ENCODE measurements at regions not wholly inside any gene's neighbourhood (a gene's known extent, or its start where the extent isn't known, plus 50 kb on each side); places are given as distances from the start of the nearest gene placed in this dataset.

DNA sequence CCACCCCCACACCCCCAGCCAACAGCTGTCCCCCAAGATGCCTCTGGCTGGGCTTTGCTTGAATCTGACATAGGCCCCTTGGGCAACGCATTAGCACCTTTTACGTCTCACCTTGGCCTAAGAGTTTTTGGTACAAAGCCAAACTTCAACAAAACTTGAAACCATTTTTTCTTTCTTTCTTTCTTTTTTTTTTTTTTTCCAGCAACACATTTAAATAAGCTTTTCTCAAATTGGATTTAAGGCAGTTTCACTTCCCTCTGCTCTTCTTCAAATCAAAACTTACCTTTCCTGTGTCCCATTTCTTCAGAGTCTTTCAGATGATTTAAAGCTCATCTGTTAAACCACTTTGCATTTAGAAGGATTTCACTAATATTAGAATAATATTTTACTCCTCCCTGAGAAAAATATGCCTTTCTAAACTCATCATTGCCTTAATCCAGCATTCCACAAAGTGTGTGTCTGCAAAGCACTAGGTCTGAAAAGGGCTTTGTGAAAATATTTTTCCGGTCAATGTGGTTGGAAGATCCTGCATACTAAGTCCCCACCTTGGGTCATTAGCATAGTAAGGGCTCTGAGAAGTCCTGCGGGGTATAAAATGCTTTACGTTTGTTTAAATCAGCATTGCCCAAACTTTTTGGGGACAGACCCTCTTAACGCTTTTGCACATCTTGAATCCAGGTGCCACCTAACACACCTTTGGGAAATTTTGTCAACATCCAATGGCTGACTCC is 217.0 kb downstream of the TLE3 start:
- no peak for DNase-seq

DNA sequence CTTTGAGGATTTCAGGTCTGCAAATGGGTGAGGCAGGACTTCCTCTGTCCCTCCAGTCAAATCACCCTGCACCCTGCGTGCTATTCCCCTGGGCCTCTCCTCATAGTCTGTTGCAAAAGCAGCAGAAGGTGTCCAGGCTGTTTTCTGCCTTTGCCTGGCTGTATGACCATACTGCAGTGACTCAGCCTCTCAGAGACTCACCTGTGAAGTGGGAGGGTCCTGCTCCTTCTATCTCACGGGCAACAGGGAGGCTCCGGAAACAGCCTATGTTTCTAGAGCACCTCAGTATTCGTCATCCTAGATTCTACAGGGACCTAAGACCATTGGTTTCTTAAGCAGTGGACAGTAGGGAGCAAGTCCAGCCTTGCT is 216.4 kb downstream of the TLE3 start:
- DNase-seq = no peak

DNA sequence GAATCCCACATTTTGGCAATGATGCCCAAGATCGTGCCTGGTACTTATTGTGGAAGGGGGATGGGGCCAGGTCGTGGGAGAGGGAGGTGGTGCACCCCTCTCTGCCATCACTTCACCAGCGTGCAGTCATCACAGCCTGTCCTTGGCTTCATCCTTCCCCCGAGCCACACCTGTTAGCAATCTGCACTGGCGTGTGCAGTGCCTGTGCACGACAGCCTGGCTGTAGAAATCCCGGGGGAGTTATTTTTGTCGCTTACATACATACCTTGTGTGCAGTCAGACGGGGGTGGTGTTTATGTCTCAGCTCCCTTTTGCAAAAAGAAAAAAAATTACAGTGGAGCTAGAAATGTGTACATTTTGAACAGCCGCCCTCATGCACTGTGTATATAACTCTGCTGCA is 216.0 kb downstream of the TLE3 start:
- no peak for DNase-seq

DNA sequence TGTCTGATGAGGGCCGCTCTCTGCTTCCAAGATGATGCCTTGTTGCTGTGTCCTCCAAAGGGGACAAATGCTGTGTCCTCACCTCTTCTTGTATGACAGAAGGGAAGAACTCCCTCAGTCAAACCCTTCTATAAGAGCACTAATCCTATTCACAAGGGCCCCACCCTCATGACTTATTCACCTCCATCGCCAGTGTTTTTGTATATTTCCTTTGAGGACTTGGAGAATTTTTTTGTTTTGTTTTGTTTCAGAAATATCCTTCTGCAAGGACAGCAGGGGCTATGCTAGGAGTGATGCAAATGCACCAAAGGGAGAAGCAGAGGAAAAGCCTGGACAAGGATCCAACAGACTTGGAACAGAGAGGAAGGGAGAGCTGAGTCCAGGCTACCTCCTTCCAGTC is 214.4 kb downstream of the TLE3 start:
- DNase-seq = no peak

DNA sequence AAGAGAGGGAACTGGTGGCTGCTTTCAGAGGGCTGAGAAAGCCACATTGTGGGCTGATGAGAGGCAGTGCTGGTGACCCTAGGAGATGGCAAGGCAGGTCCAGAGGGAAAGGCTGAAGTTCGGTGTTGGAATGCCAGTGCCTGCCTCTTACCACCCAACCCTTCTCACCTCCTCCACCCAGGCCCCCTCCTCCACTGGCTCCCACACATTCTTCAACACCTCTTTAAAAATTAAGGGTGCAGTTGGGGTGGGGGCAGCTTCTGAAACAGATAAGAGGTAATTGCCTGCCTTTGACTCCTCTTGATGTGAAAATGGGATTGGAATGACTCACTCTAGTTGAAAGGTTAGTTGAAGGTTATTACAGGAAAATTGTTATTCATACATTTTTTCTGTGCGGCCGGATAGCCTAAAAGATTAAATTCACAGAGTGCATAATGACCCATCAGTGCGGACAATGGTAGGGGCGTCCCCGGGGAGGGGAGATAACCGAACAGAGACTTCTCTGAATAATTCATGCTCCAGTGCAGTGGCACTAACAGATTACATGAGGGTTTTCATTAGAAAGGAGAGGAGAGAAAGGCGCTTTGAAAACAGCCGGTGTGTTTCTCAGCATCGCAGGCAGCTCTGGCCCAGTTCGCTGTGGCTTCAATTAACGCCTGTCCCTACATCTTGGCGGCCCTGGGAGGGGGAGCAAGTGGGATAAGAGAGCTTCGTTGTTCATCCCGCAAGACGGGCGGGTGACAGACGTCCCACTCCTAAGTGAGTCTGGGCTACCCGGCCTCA is 212.4 kb downstream of the TLE3 start:
- no peak for DNase-seq

DNA sequence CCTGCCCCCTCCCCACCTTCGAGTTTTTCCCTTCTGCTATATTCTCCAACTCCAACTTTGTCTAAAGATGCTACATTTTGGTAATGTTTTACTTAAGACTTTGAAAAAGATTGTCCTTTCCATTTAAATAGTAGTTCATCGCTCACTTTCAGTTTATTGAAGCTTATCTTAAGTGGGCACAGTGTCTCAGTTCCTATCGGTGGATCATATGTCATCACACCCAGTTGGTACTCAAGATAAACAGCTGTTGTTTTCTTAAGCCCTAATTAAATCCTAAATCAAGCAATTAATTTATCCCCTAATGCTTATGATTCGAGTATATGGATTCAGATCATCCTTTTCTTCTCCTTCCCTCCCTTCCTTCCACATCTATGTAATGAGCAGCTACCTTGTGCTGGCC is 210.7 kb downstream of the TLE3 start:
- DNase-seq = peak; percentile 2

DNA sequence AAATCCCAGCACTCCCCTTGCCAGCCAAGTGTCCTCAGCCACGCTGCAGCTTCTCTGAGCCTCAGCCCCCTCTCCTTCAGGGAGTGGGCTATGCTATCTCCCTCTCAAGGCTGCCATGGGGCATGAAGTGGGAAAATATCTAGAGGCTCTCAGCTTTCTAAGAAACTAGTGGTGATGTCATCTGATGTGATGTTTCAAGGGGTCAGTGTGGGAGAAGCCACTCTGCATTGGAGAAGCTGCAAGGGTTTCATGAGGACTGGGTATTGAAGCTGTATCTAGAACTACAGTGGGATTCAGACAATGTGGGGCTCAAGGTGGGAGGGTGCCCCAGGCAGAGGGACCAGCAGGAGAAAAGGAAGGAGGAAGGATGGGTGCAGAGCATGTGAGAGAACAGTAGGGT is 210.2 kb downstream of the TLE3 start:
- no peak for DNase-seq

DNA sequence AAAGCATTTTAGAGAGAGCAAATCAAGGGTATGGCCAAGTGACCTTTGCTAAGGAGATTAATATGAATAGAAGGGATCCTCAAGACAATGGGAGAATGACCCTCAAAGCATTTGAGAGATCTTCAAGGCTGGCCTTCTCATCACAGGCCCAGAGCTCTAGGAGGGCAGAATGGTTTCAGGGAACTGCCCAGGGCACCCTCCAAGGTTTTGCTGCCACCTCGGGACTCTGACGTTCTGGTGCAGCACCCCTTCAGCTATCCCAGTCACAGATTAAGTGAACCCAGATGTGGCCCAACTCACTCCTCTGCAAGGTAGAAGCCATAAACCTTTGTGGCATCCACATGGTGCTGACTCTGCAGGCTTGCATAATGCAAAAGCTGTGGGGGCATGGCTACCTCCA is 209.3 kb downstream of the TLE3 start:
- no peak for DNase-seq

DNA sequence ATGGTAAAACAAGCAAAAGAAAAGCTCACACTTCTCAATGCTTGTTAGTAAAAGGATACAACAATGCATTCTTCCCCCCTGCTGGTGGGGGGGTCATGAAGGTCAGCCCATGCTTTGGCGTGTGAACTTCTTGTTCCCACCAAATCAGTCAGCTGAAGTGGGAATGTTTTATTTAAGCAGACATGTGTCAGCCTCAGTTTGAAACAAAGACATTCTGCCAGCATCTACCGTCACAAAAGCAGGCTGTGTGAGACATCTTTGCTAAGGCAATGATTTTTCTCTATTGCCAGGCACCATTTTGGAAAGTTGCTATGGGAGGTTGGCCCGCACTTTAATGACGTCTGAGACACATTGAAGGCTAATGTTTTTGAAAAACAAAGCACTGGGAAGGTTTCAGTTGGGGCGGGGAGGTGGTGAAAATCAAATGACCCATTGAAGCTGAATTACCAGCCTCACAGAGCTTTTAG is 206.6 kb downstream of the TLE3 start:
- DNase-seq = no peak

DNA sequence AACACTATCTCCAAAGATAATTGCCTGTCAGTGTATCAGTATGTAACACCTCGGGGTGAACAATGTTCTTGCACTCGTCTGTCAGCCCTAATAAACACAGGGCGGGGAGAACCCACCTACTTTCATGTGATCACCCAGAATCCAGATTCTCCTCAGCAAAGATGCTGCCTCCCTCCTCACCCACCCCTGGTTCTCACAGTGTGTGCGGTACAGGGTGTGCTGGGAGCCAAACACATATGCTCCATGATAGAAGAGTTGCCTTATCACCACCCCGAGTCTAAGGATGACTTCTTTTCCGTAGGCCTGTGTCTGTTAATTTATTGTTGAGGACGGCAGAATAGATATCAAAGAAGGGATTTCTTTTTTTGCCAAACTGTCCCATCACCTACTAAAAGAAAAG is 206.1 kb downstream of the TLE3 start:
- no peak for DNase-seq

DNA sequence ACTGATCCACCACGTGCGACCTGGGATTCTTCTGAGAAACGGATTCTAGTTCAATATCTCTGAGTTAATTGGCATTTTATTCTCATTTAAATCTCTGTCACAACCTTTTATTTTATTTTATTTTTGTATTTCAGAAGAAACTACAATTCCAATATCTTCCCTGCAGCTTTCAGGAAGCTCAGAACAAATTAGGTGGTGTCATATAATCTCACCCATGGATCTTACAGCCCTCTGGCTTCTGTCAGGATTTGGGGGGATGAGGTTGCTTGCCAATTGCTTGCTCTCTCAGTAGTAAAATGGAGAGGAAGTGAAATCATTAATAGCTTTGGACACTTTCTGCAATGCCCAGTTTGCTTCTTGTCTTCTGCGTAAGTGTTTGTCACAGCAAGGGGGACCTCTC is 205.4 kb downstream of the TLE3 start:
- no peak for DNase-seq

DNA sequence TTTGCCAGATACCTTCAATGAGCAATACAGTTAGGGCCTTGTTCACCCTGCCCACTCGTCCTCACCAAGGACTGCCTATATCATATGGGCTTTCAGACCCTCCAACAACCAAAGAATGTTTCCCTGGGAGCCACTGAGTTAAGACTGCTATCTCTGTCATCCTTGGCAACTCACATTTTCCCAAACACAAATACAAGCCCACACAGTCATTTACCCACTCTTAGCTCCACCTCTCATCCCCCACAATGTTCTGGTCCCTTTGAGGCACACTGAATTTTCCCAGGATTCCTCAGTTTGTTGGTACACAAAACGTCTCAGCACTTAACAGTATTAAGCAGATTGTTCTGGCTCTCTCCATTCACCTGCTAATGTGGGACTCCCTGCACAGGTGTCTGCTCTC is 204.6 kb downstream of the TLE3 start:
- no peak for DNase-seq

DNA sequence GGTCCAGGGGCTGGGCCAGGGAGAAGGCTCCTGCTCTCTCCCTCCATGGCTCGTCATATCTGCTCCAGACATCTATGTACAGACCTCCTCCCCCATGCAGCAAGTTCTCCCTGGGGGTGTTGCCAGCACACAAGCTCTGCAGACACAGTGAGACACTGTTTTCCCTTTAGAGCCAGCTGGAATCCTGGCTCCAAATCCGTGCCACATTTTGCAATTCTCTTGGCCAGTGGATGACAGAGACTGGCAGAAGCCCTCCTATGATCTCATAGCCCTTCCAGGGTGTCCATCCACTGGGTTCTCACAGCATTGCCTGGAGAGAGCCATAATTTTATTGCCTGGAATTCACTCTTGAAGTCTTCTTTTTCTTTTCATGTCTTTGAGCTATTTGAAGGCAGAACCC is 203.9 kb downstream of the TLE3 start:
- DNase-seq = no peak

DNA sequence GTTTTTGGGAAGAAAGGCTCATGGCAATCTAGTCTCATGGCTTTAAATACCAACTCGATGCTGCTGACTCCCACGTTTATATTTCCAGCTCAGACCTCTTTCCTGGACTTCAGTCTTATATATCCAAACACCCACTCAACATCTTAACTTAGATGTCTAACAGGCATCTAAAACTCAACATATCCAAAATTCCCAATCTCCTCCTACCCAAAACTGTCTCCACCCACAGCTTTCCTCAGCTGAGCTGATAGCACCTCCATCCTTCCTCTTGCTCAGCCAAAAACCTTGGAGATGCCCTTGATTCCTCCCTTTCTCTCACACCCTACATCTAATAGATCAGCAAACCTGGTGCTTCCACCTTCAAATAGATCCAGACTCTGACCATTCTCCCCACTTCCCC is 202.5 kb downstream of the TLE3 start:
- DNase-seq = no peak

DNA sequence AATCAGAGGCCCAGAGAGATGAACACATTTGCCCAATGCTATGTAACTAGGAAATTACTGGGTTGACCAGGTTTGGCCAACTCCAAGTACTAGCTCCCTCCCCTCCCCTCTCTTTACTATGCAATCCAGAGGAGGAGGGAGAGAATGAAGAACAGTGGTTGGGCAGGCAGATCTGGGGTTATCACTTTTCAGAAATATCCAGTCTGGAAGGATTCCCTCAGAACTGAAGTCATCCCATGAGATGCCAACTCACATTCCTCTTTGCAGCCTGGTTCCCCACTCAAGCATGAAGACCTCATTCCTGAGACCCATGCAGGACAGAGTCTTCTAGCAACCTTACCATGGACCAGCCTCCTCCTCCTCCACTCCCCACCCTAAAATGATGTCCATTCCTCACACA is 201.1 kb downstream of the TLE3 start:
- no peak for DNase-seq

DNA sequence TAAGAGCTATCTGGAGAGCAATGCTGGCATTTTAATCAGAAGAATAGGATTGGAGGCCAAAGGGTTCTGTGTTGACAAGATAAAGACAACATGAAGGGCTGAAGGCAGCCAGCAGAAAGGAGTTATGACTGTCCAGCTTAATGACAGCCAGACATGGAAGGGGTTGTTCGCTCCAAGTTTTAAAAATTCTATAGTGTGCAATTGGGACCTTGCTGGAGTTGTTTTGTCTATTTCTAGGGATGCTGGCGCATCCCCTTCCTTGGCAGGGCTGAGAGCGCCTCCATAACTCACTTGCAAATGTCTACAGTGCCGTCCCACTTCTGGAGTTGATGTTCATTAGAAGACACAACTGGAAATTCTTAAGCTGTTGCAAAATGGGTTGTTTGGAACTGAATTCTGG is 200.7 kb downstream of the TLE3 start:
- DNase-seq = no peak

DNA sequence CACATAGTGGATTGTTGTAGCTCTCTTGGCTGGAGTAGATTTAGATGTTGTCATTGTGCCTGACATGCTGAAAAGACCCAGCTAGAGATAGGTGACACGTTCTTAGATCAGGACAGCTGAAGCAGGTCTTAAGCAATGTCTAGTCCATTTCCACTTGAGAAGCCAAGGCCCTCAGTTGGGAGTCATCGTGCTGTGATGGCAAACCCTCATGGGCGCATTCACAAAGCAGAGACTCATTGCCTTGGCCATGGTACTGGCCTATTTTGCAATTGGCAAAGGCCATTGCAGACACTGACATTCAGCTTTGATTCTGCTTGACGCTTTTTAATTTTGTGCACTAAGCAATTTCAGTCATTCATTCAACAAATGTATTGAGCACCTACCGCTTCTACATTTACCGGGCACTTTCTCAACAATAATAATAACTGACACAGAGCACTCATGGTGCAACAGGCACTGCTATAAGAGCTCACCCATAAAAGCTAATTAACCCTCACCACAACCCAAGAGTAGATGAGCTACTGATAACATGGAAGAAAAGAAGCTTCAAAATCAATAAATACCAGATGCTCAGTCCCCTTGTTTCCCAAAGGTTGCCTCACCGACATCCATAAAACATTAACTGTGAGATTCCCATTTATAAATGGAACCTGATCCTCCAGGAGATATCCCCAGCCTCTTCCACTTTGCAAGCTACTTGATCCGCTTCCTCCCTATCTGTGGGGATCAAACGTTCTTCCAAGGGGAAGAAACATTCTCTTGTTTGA is 200.1 kb downstream of the TLE3 start:
- peak; percentile 59 for DNase-seq

DNA sequence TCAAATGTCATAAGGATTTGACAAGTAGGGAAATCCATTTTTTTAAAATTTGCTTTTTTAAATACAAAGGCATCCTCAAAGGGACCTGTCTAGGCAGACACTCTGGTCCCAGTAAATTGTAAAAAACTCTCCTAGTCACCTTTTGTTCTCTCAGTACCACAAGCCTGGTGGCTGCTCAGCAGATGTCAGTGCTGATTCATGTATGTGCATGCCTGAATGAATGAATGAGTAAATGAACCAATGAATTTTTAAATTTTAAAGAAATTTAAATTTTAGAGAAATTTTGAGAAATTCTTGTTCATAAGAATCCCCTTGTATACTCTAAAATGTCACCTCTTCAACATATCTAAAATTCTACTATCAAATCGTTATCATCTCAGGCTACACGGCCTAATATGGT is 199.5 kb downstream of the TLE3 start:
- DNase-seq = peak; percentile 20

DNA sequence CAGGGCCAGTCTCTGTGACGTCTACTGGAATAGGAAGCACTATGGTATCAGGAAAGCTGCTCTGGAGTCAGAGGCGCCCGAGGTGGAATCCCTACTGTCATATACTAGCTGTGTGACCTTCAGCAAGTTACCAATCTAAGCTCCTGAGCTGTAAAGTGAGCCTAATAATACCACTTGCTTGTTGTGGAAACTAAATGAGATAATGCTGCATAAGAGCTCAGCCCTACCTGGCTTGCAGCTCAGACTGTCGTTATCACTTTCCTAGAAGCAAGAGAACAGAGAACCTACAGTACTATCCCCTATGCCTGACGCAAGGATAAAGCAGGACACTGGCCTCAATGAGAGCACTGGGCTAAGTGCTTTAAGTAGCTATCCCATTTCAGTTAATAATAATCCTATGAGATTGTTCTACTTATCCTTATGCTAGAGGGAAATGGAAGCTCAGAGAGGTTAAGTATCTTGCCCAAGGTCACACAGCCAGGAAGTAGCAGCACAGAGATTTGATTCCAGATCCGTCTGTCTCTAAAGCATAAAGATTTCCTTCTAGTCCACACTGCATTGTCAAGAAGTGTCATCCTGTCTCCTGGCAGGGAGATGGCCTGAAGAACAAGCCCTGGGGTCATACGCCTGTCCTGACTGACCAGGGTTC is 195.2 kb downstream of the TLE3 start:
- no peak for DNase-seq

DNA sequence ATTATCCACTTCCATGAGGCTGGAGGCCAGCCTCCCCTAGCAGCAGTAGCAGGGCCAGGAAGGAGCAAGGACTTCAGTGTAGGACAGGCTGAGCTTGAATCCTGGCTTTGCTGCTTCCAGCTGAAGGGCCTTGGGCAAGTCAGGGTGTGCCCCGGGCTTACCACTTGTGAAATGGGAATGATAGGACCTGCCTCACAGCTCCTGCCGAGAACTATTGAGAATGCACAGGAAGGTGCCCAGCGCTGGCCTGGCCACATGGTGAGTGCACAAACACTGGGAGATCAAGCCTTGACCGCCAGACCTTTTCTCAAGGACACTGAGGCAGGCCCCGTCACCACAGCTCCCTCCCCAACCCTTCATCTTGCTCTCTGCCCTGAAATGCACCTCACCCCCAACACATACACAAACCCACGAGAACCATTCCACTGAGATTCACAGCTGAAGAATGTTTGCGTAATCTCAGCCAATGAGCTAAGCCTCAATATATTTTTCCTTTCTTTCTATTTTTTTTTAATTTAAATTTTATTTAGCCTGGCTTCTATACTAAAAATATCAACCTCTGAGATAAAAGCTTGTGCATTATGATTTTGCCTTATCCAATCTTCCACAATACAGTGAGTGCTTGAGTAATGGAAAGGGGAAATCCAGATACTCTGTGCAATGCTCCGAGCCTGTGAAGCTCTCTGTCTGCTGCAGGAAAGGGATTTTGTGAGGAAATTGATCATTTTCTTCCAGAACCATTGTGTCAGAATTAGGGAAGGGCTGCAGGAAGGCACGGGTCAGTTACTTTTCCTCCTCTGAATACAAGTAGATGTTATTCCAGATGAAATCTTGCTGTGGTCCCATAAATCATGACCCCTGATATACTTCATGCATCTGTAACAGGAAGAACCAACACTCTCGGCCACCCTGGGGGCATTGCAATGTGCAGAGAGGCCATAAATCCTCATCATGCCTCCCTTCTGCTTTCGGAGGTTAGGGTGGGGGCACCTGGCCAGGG is 193.9 kb downstream of the TLE3 start:
- no peak for DNase-seq

DNA sequence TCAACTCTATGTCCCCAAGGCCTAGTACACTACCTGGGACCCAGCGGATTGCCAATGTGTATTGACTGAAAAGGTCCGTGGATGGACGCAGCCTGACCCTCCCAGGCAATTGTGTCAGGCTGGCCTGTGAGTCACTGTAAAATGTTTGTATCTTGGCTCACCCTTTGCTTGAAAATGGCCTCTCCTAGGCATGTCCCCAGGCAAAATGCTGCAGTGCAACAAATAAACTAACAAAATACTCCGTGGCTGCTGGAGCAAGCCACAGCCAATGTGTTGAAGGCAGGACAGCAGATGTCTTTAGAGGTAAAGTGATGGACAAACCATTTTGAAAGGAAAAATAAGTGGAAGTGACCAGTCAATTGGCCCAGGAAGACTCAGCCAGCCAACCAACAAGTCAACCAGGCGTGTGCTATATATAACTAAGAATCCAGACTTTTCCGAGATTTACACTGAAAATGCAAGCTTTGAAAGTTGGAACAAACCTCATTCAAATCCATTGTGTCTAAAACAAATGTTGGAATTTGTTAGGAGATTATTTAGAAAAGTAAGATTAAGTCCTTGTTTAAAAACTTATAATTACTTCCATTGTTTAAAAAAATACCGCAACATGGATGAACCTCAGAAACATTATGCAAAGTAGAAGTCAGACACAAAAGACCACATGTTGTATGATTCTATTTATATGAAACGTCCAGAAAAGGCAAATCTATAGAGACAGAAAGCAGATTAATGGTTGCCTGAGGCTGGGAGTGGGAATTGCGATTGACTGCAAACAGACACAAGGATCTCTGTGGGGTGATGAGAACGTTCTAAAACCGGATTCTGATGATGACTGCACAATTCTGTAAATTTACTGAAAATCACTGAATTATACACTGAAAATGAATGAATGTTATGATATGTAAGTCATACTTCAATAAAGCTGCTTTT is 191.2 kb downstream of the TLE3 start:
- no peak for DNase-seq
